IPS-18a (cell line): ENCODE measurements at regions not wholly inside any gene's neighbourhood (a gene's known extent, or its start where the extent isn't known, plus 50 kb on each side); places are given as distances from the start of the nearest gene placed in this dataset.

Source experiments
- H3K27ac ChIP-seq: one replicate; pipeline ENCODE4 v1.5.1; 2013; ENCODE audit warnings: low read length
- H3K27me3 ChIP-seq: one replicate; pipeline ENCODE4 v1.6.1; 2013; ENCODE audit warnings: mild to moderate bottlenecking, low read length; ENCODE audit not compliant: control insufficient read depth, insufficient read depth
- H3K36me3 ChIP-seq: one replicate; pipeline ENCODE4 v1.6.1; 2013; ENCODE audit warnings: low read depth, low read length; ENCODE audit not compliant: control insufficient read depth
- H3K4me1 ChIP-seq: one replicate; pipeline ENCODE4 v1.6.1; 2013; ENCODE audit warnings: low read depth, low read length; ENCODE audit not compliant: control insufficient read depth
- H3K4me3 ChIP-seq: one replicate; pipeline ENCODE4 v1.5.1; 2013; ENCODE audit warnings: low read length
- H3K9ac ChIP-seq: one replicate; pipeline ENCODE4 v1.6.1; 2013; ENCODE audit warnings: mild to moderate bottlenecking, low read length, moderate library complexity
- H3K9me3 ChIP-seq: one replicate; pipeline ENCODE4 v1.6.1; 2013; ENCODE audit warnings: low read depth, low read length; ENCODE audit not compliant: control insufficient read depth

- Histone ChIP-seq H3K27ac (no peak overlapping the region), H3K9me3 (no peaks in the 10 kb centered on the region), H3K27me3 (no peaks in the 10 kb centered on the region), H3K9ac (no peak overlapping the region), H3K36me3 (no peaks in the 10 kb centered on the region), H3K4me1 (no peaks in the 10 kb centered on the region), H3K4me3 (no peak overlapping the region)
Observed at GRCh38 chr1:194047921-194048320, 861.5 kb upstream of the B3GALT2 start.

GRCh38 chr1:194047206-194047605 is 860.8 kb upstream of the B3GALT2 start:
- no peaks in the 10 kb centered on the region for H3K27me3 ChIP-seq
- no peak overlapping the region for H3K4me3 ChIP-seq
- no peaks in the 10 kb centered on the region for H3K36me3 ChIP-seq

GRCh38 chr1:194045416-194045815 is 859.0 kb upstream of the B3GALT2 start:
- Histone ChIP-seq H3K27ac (no peak overlapping the region), H3K9ac (no peak overlapping the region), H3K27me3 (no peaks in the 10 kb centered on the region), H3K4me1 (no peaks in the 10 kb centered on the region), H3K4me3 (no peak overlapping the region), H3K9me3 (no peaks in the 10 kb centered on the region), H3K36me3 (no peaks in the 10 kb centered on the region)

More at GRCh38 chr1:194047206-194047605, 860.8 kb upstream of the B3GALT2 start:
- Histone ChIP-seq H3K27ac (no peak overlapping the region), H3K4me1 (no peaks in the 10 kb centered on the region), H3K9ac (no peak overlapping the region), H3K9me3 (no peaks in the 10 kb centered on the region)

- H3K36me3 ChIP-seq = no peaks in the 10 kb centered on the region
- no peak overlapping the region for H3K27ac ChIP-seq
- H3K9me3 ChIP-seq = no peaks in the 10 kb centered on the region
- no peak overlapping the region for H3K9ac ChIP-seq
- H3K4me3 ChIP-seq = no peak overlapping the region
- H3K27me3 ChIP-seq = no peaks in the 10 kb centered on the region
- no peaks in the 10 kb centered on the region for H3K4me1 ChIP-seq
Observed at GRCh38 chr1:194044892-194045291, 858.5 kb upstream of the B3GALT2 start.

- Histone ChIP-seq H3K9ac (no peak overlapping the region), H3K27ac (no peak overlapping the region), H3K9me3 (no peaks in the 10 kb centered on the region), H3K4me3 (no peak overlapping the region), H3K4me1 (no peaks in the 10 kb centered on the region), H3K36me3 (no peaks in the 10 kb centered on the region), H3K27me3 (no peaks in the 10 kb centered on the region)
Observed at GRCh38 chr1:194043984-194044755, 857.8 kb upstream of the B3GALT2 start.

- Histone ChIP-seq H3K27me3 (no peaks in the 10 kb centered on the region), H3K9me3 (no peaks in the 10 kb centered on the region), H3K4me1 (no peaks in the 10 kb centered on the region), H3K9ac (no peak overlapping the region), H3K4me3 (no peak overlapping the region), H3K36me3 (no peaks in the 10 kb centered on the region), H3K27ac (no peak overlapping the region)
Observed at GRCh38 chr1:194042736-194043135, 856.3 kb upstream of the B3GALT2 start.

GRCh38 chr1:194040496-194040895 is 854.1 kb upstream of the B3GALT2 start:
- Histone ChIP-seq H3K4me1 (no peaks in the 10 kb centered on the region), H3K9me3 (no peaks in the 10 kb centered on the region), H3K27me3 (no peaks in the 10 kb centered on the region), H3K27ac (no peak overlapping the region), H3K4me3 (no peak overlapping the region), H3K36me3 (no peaks in the 10 kb centered on the region), H3K9ac (no peak overlapping the region)

- H3K27ac ChIP-seq = no peak overlapping the region
- H3K36me3 ChIP-seq = no peaks in the 10 kb centered on the region
- H3K9ac ChIP-seq = no peak overlapping the region
- H3K9me3 ChIP-seq = no peaks in the 10 kb centered on the region
- H3K4me1 ChIP-seq = no peaks in the 10 kb centered on the region
- no peak overlapping the region for H3K4me3 ChIP-seq
- no peaks in the 10 kb centered on the region for H3K27me3 ChIP-seq
Observed at GRCh38 chr1:194039578-194039977, 853.2 kb upstream of the B3GALT2 start.

GRCh38 chr1:194033646-194034045 is 847.2 kb upstream of the B3GALT2 start:
- Histone ChIP-seq H3K27me3 (no peaks in the 10 kb centered on the region), H3K27ac (no peak overlapping the region), H3K9ac (no peak overlapping the region), H3K36me3 (no peaks in the 10 kb centered on the region), H3K4me3 (no peak overlapping the region), H3K9me3 (peaks cover 8% of the 10 kb centered on the region), H3K4me1 (no peaks in the 10 kb centered on the region)

- Histone ChIP-seq H3K9me3 (no peaks in the 10 kb centered on the region), H3K27ac (no peak overlapping the region), H3K9ac (no peak overlapping the region), H3K36me3 (no peaks in the 10 kb centered on the region), H3K4me1 (no peaks in the 10 kb centered on the region), H3K4me3 (no peak overlapping the region), H3K27me3 (no peaks in the 10 kb centered on the region)
Observed at GRCh38 chr1:194028002-194028401, 841.6 kb upstream of the B3GALT2 start.

- Histone ChIP-seq H3K27me3 (no peaks in the 10 kb centered on the region), H3K36me3 (no peaks in the 10 kb centered on the region), H3K9me3 (no peaks in the 10 kb centered on the region), H3K4me3 (no peak overlapping the region), H3K9ac (no peak overlapping the region), H3K27ac (no peak overlapping the region), H3K4me1 (no peaks in the 10 kb centered on the region)
Observed at GRCh38 chr1:194026422-194026821, 840.0 kb upstream of the B3GALT2 start.

- H3K9ac ChIP-seq = no peak overlapping the region
- no peaks in the 10 kb centered on the region for H3K9me3 ChIP-seq
- no peak overlapping the region for H3K27ac ChIP-seq
- no peaks in the 10 kb centered on the region for H3K27me3 ChIP-seq
- H3K36me3 ChIP-seq = no peaks in the 10 kb centered on the region
- H3K4me3 ChIP-seq = no peak overlapping the region
- no peaks in the 10 kb centered on the region for H3K4me1 ChIP-seq
Observed at GRCh38 chr1:194024659-194025058, 838.2 kb upstream of the B3GALT2 start.
